GM12872 (cell line): ENCODE measurements at regions not wholly inside any gene's neighbourhood (a gene's known extent, or its start where the extent isn't known, plus 50 kb on each side); places are given as distances from the start of the nearest gene placed in this dataset.

ENCODE experiments used
- TF ChIP-seq, protein P1 (sequence below): IDR thresholded peaks from 3 replicates; pipeline ENCODE4 v1.5.1; 2011; ENCODE audit warnings: low read depth, mild to moderate bottlenecking, low read length, moderate library complexity; ENCODE audit not compliant: insufficient read depth

DNA sequence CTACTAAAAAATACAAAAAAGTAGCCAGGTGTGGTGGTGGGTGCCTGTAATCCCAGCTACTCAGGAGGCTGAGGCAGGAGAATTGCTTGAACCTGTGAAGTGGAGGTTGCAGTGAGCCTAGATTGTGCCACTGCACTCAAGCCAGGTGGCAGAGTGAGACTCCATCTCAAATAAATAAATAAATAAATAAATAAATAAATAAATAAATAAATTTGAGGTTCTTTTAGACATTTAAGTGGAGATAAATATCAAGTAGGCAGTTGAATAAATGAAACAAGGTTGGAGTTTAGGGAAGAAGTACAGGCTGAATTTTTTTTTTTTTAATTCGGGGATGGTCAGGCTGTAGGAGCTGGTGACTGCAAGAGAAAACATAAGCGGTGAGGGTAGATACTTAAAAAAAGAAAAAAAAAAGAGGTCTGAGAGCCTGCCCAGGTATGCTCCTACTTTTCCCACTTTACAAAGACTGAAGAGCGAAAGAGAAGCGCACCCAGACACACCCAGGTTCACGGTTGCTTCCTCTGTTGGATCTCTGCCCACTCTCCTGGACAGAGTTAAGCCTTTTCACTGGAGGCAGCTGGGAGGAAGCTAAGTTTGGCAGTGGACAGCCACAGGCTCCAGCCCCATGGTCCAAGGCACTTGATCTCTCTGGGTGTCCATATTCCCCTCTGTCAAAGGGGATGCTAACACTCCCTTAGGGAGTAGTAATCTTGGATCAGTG lies 100.9 kb upstream of the PRDM1 start:
- TF ChIP-seq, protein P1, sequence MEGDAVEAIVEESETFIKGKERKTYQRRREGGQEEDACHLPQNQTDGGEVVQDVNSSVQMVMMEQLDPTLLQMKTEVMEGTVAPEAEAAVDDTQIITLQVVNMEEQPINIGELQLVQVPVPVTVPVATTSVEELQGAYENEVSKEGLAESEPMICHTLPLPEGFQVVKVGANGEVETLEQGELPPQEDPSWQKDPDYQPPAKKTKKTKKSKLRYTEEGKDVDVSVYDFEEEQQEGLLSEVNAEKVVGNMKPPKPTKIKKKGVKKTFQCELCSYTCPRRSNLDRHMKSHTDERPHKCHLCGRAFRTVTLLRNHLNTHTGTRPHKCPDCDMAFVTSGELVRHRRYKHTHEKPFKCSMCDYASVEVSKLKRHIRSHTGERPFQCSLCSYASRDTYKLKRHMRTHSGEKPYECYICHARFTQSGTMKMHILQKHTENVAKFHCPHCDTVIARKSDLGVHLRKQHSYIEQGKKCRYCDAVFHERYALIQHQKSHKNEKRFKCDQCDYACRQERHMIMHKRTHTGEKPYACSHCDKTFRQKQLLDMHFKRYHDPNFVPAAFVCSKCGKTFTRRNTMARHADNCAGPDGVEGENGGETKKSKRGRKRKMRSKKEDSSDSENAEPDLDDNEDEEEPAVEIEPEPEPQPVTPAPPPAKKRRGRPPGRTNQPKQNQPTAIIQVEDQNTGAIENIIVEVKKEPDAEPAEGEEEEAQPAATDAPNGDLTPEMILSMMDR, result no peak

DNA sequence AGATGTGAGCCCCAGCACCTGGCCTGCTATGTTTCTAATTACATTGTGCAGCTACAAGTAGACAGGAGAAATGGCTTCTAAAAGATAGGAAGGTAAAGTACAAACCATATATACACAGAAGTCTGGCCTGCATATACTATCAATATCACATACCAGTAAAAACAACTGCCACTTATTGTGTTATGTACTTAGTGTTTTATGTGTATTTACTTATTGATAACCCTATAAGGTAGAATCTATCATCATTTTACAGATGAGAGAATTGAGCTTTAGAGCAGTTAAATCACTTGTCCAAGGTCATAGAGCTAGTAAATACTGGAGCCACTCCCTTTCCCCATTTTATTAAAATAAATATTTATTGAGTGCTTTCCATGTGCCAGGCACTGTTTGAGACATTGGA lies 102.4 kb upstream of the PRDM1 start:
- TF ChIP-seq, protein P1, result no peak

DNA sequence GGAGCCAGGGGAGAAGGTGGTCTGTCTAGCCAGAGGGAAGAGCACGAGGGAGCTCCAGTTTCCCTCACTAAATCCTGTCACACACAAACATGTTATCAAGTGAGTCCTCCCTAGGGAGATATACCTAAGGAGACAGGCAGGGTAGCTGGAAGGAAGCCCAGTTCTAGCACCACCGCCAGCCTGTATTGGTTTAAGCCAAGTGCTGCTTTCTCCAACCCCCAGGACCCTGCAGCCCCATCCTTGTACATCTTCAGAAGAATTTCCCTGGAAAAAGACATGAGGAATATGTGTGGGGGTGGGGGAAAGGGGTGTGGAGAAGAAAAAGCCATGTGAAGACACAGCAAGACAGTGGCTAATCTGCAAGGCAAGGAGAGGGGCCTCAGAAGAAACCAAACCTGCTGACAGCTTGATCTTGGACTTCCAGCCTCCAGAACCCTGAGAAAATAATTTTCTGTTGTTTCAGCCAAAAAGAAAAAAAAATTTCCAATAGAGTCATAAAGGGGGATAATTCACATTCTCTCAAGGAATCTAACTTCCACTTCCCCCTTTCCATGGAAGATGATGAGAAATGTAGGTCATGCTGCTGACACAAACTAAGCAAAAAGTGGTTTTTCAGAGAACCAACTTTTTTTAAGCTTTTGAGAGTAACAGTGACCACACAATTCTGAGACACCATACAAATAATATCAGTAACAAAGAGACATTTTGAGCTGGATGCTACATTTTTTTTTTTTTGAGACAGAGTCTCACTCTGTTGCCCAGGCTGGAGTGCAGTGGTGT lies 103.2 kb upstream of the PRDM1 start:
- TF ChIP-seq, protein P1, result no peak

DNA sequence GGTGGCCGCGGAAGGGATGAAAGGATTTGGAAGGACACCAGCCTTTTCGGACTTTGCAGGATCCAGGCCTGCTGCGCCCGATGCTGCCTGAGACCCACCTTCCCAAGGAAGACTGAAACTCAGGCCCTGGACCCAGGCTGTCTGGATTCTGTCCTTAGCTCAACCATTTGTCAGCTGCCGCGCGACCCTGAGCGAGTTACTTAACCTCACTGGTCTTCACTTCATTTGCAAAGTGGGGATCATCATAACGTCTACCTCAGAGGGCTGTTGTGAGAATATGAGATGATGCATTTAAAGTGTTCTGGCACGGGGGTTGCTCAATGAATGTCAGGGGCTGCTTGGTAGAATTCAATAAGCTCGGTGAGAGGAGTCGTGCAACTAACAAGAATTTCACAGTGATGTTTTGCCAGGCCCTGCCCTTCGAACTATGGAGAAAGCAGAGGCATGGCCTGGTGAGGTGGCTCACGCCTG lies 104.2 kb upstream of the PRDM1 start:
- TF ChIP-seq, protein P1, result no peak

DNA sequence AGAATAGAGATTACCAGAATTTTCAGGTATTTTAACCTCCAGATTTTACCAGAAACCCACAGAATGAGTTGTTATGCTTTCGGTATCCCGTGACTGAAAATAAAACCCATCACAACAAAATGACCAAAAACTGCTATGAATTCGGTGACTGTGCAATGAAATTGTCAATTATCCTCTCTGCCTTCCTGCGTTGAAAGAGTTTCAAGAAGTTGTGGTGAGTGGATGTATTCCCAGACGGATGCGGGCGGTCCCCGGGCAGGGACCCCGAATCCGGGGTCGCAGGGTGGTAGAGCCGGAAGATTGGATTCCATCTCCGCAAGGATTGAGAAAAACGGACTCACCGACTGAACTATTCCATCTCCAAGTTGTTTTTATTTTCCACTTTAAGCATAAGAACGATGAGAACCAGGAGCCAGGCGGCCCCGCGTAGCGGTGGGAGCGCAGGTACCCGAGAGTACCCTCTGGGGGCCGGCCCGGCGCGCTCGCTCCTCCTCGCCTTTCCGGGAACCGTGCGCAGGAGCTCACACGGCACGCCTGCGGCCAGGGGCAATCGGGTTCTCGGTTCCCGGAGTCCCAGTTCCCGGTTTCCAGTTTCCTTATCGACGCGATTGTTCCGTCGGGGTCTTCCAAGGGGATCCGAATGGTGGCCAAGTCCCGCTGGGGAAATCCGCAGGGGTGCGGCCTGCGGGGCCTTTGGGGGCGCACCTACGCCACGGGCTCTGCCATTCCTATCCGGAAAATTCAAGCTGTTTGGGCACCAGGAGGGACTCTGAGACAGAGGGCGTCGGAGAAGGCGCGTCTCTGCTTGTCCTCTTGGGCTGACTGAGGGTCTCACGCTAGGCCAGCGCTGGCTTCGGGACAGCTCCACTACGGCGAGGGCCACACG lies 104.9 kb upstream of the PRDM1 start:
- TF ChIP-seq, protein P1, result no peak

DNA sequence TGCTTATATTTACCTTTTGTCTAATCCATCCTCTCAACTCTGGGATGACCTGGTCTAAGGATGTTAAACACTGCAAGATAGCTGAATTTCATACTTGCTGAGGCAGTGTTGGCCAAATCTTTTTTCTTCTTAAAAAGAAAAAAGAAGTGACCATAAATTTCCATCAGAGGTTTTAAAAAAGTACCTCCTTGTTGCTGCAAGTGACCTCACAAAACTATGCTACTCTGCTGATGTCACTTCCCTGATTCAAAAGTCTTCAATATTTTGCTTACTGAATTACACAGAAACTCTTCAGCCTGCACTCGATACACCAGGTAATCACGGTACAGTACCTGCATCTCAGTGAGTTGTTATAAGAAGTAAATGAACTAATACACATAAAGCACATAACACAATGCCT lies 107.2 kb upstream of the PRDM1 start:
- TF ChIP-seq, protein P1, result no peak
